HG03432 (cell line): ENCODE measurements at regions not wholly inside any gene's neighbourhood (a gene's known extent, or its start where the extent isn't known, plus 50 kb on each side); places are given as distances from the start of the nearest gene placed in this dataset.

Source experiments
- ATAC-seq: cut with Tn5 transposase; IDR thresholded peaks from one replicate; pipeline ENCODE4 v1.9.1; 2021; ENCODE audit warnings: mild to moderate bottlenecking, moderate library complexity; ENCODE audit not compliant: unreplicated experiment

- ATAC-seq = no peak
Measured at GRCh38 chr3:188085584-188086560, 68.1 kb upstream of the LPP start.

- no peak for ATAC-seq
Measured at GRCh38 chr3:188088948-188089685, 64.8 kb upstream of the LPP start.

- no peak for ATAC-seq
Measured at GRCh38 chr3:188090620-188091309, 63.2 kb upstream of the LPP start.

GRCh38 chr3:188091746-188092145 is 62.2 kb upstream of the LPP start:
- ATAC-seq = no peak

- no peak for ATAC-seq
Measured at GRCh38 chr3:188092648-188093047, 61.3 kb upstream of the LPP start.

- ATAC-seq = no peak
Measured at GRCh38 chr3:188095431-188095830, 58.5 kb upstream of the LPP start.

GRCh38 chr3:188097791-188098190 is 56.2 kb upstream of the LPP start:
- no peak for ATAC-seq

- no peak for ATAC-seq
Measured at GRCh38 chr3:188099907-188100306, 54.0 kb upstream of the LPP start.

- ATAC-seq = no peak
Measured at GRCh38 chr3:188102861-188103547, 51.0 kb upstream of the LPP start.

GRCh38 chr3:188104050-188104449 is 49.9 kb upstream of the LPP start:
- ATAC-seq = no peak
